NCI-H2107 (cell line): ENCODE measurements at regions not wholly inside any gene's neighbourhood (a gene's known extent, or its start where the extent isn't known, plus 50 kb on each side); places are given as distances from the start of the nearest gene placed in this dataset.
"Not testable (repeated sequence)": the region's sequence is repeated elsewhere in the genome, so short reads cannot be mapped to it uniquely, and the experiment has no call there.

Experiments used
- DNase-seq: peaks from one replicate; lab custom pipeline; 2025; lab: John Stamatoyannopoulos, UW

GRCh38 chr12:28987538-28988324, 161.3 kb upstream of the FAR2 start:
- DNase-seq = no peak

GRCh38 chr12:28988325-28988704, 160.8 kb upstream of the FAR2 start:
- DNase-seq = no peak

- no peak for DNase-seq
Observed at GRCh38 chr12:28991626-28992025, 157.5 kb upstream of the FAR2 start.

- DNase-seq = no peak
Observed at GRCh38 chr12:28993720-28994119, 155.4 kb upstream of the FAR2 start.

- DNase-seq = no peak
Observed at GRCh38 chr12:28994179-28994715, 154.8 kb upstream of the FAR2 start.

- DNase-seq = no peak
Observed at GRCh38 chr12:28996688-28997087, 152.4 kb upstream of the FAR2 start.

GRCh38 chr12:28998662-28999120, 150.4 kb upstream of the FAR2 start:
- DNase-seq = no peak

GRCh38 chr12:29004066-29004935, 144.8 kb upstream of the FAR2 start:
- no peak for DNase-seq

GRCh38 chr12:29004936-29005304, 144.2 kb upstream of the FAR2 start:
- no peak for DNase-seq

GRCh38 chr12:29008786-29009185, 140.3 kb upstream of the FAR2 start:
- DNase-seq = no peak

GRCh38 chr12:29012673-29013072, 136.4 kb upstream of the FAR2 start:
- no peak for DNase-seq

- not testable (repeated sequence) for DNase-seq
Observed at GRCh38 chr12:29017532-29017931, 131.5 kb upstream of the FAR2 start.

- no peak for DNase-seq
Observed at GRCh38 chr12:29023436-29024076, 125.5 kb upstream of the FAR2 start.

GRCh38 chr12:29024117-29024516, 125.0 kb upstream of the FAR2 start:
- no peak for DNase-seq

GRCh38 chr12:29025937-29026336, 123.1 kb upstream of the FAR2 start:
- no peak for DNase-seq

GRCh38 chr12:29026419-29026818, 122.7 kb upstream of the FAR2 start:
- peak; percentile 88 for DNase-seq

GRCh38 chr12:29029484-29029883, 119.6 kb upstream of the FAR2 start:
- not testable (repeated sequence) for DNase-seq

GRCh38 chr12:29030006-29030405, 119.1 kb upstream of the FAR2 start:
- DNase-seq = no peak

- DNase-seq = no peak
Observed at GRCh38 chr12:29032446-29032845, 116.6 kb upstream of the FAR2 start.

GRCh38 chr12:29033519-29033918, 115.6 kb upstream of the FAR2 start:
- no peak for DNase-seq

- DNase-seq = no peak
Observed at GRCh38 chr12:29035112-29035511, 114.0 kb upstream of the FAR2 start.

GRCh38 chr12:29039013-29039412, 110.1 kb upstream of the FAR2 start:
- DNase-seq = no peak
